ENCODE measurements at regions not wholly inside any gene's neighbourhood (a gene's known extent, or its start where the extent isn't known, plus 50 kb on each side); places are given as distances from the start of the nearest gene placed in this dataset.

DNA sequence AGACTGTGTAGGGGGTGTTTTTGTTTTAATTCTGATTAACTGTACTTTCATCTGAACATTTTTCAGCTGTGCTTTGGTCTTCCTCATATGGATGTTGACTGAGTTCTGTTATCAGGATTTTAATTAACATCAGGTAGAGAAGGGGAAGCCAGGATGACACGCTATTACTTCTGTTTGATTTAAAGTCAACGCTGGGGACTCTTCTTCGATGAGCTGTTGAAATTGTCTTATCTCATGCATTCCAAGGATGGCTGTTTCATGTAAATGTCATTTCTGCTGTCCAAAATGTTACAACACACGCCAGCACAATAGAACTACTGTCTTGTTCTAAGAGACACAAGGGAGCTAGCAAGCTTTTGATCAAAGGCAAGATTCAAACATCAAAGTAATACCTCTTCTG lies 263.3 kb upstream of the CDH5 start:
- TF ChIP-seq TCF12 (IDR thresholded peaks at IDR 0.05; ENCODE audit: low read depth) (no peak), FOXM1 (IDR thresholded peaks at IDR 0.05; ENCODE audit: borderline replicate concordance, low read depth) (no peak), EGR1 (IDR thresholded peaks at IDR 0.05) (no peak), RAD21 (IDR thresholded peaks at IDR 0.05; ENCODE audit: low read depth) (no peak)
- TF ChIP-seq, protein P1, sequence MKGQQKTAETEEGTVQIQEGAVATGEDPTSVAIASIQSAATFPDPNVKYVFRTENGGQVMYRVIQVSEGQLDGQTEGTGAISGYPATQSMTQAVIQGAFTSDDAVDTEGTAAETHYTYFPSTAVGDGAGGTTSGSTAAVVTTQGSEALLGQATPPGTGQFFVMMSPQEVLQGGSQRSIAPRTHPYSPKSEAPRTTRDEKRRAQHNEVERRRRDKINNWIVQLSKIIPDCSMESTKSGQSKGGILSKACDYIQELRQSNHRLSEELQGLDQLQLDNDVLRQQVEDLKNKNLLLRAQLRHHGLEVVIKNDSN (IDR thresholded peaks at IDR 0.05): no peak

All from Ishikawa (cell line).